ENCODE measurements at regions not wholly inside any gene's neighbourhood (a gene's known extent, or its start where the extent isn't known, plus 50 kb on each side); places are given as distances from the start of the nearest gene placed in this dataset.

- TF ChIP-seq GABPA (IDR thresholded peaks at IDR 0.05; ENCODE audit: low read depth) (no peak), SPI1 (IDR thresholded peaks at IDR 0.05; ENCODE audit: borderline replicate concordance, low read depth) (no peak), CTCF (IDR thresholded peaks at IDR 0.05; ENCODE audit: insufficient read depth, low read length) (no peak), POLR2AphosphoS5 (IDR thresholded peaks at IDR 0.05; ENCODE audit: low read depth) (no peak), REST (IDR thresholded peaks at IDR 0.05; ENCODE audit: insufficient replicate concordance, low read depth) (no peak)
- no peak overlapping the region for H3K4me3 ChIP-seq (replicated peaks; ENCODE audit: insufficient read depth, low read length)
- no peaks in the 10 kb centered on the region for H3K27me3 ChIP-seq (ENCODE audit: insufficient read depth, poor library complexity, severe bottlenecking)
- no peak overlapping the region for H3K27ac ChIP-seq (replicated peaks)
- DNase-seq (ENCODE audit: low read depth in 1 of 2, low spot score in 1 of 2), result no peak
Measured at GRCh38 chr3:104553121-104553520, 813.6 kb upstream of the ALCAM start.

GRCh38 chr3:104554425-104554824 lies 812.3 kb upstream of the ALCAM start:
- no peak for DNase-seq (ENCODE audit: low read depth in 1 of 2, low spot score in 1 of 2)
- H3K4me3 ChIP-seq (replicated peaks; ENCODE audit: insufficient read depth, low read length), result no peak overlapping the region
- no peak for TF ChIP-seq REST (IDR thresholded peaks at IDR 0.05; ENCODE audit: insufficient replicate concordance, low read depth)
- TF ChIP-seq GABPA (IDR thresholded peaks at IDR 0.05; ENCODE audit: low read depth), result no peak
- no peak for TF ChIP-seq POLR2AphosphoS5 (IDR thresholded peaks at IDR 0.05; ENCODE audit: low read depth)
- TF ChIP-seq CTCF (IDR thresholded peaks at IDR 0.05; ENCODE audit: insufficient read depth, low read length), result no peak
- no peak for TF ChIP-seq SPI1 (IDR thresholded peaks at IDR 0.05; ENCODE audit: borderline replicate concordance, low read depth)
- H3K27me3 ChIP-seq (ENCODE audit: insufficient read depth, poor library complexity, severe bottlenecking), result no peaks in the 10 kb centered on the region
- H3K27ac ChIP-seq (replicated peaks), result no peak overlapping the region

GRCh38 chr3:104555728-104556127 lies 811.0 kb upstream of the ALCAM start:
- no peak for DNase-seq (ENCODE audit: low read depth in 1 of 2, low spot score in 1 of 2)
- no peaks in the 10 kb centered on the region for H3K27me3 ChIP-seq (ENCODE audit: insufficient read depth, poor library complexity, severe bottlenecking)
- TF ChIP-seq GABPA (IDR thresholded peaks at IDR 0.05; ENCODE audit: low read depth) (no peak), REST (IDR thresholded peaks at IDR 0.05; ENCODE audit: insufficient replicate concordance, low read depth) (no peak), SPI1 (IDR thresholded peaks at IDR 0.05; ENCODE audit: borderline replicate concordance, low read depth) (no peak), POLR2AphosphoS5 (IDR thresholded peaks at IDR 0.05; ENCODE audit: low read depth) (no peak), CTCF (IDR thresholded peaks at IDR 0.05; ENCODE audit: insufficient read depth, low read length) (no peak)
- H3K27ac ChIP-seq (replicated peaks), result no peak overlapping the region
- no peak overlapping the region for H3K4me3 ChIP-seq (replicated peaks; ENCODE audit: insufficient read depth, low read length)

All from HL-60 (cell line).